ENCODE measurements at regions not wholly inside any gene's neighbourhood (a gene's known extent, or its start where the extent isn't known, plus 50 kb on each side); places are given as distances from the start of the nearest gene placed in this dataset.

- Histone ChIP-seq H2BK12ac (ENCODE audit: low read depth, low read length) (no peak overlapping the region), H3K14ac (ENCODE audit: insufficient read length) (no peak overlapping the region), H3K27ac (ENCODE audit: low read depth, low read length) (no peak overlapping the region), H4K8ac (ENCODE audit: extremely low read depth, insufficient read depth, low read length) (no peak overlapping the region), H2BK120ac (replicated peaks; ENCODE audit: low read depth, low read length) (no peak overlapping the region), H4K20me1 (replicated peaks in 1 of 2; ENCODE audit: control insufficient read depth in 1 of 2, insufficient read depth in 2 of 2, low read length in 2 of 2) (no peaks in the 10 kb centered on the region), H3K23ac (ENCODE audit: insufficient read length) (no peak overlapping the region), H3K79me2 (ENCODE audit: control insufficient read depth in 1 of 2, insufficient read depth in 2 of 2, low read length in 2 of 2) (no peaks in the 10 kb centered on the region), H2AFZ (ENCODE audit: low read length) (no peak overlapping the region), H3K4me2 (ENCODE audit: insufficient read depth in 1 of 2, low read depth in 2 of 2, low read length in 2 of 2) (no peak overlapping the region), H3K4me1 (replicated peaks in 1 of 4; ENCODE audit: control insufficient read depth in 3 of 4, insufficient read depth in 4 of 4, low read length in 3 of 4) (no peaks in the 10 kb centered on the region), H3K9ac (replicated peaks in 1 of 4; ENCODE audit: extremely low read depth in 1 of 4, low read depth in 3 of 4, low read length in 3 of 4) (no peak overlapping the region), H4K91ac (replicated peaks; ENCODE audit: insufficient read length, low read length) (no peak overlapping the region), H2AK5ac (ENCODE audit: low read depth, low read length) (no peak overlapping the region), H3K23me2 (ENCODE audit: low read depth, low read length) (no peaks in the 10 kb centered on the region; the same call in 1 of the 2 replicates), H4K5ac (ENCODE audit: insufficient read length, low read depth, low read length) (no peak overlapping the region), H3K56ac (replicated peaks; ENCODE audit: insufficient read length, low read depth, low read length) (no peak overlapping the region), H2BK20ac (ENCODE audit: low read length) (no peak overlapping the region), H3K27me3 (replicated peaks in 1 of 4; ENCODE audit: control insufficient read depth in 3 of 4, extremely low read depth in 1 of 4, insufficient read depth in 3 of 4, low read length in 3 of 4) (no peaks in the 10 kb centered on the region; a peak in 1 of 7 replicates), H2BK5ac (ENCODE audit: low read depth, low read length) (no peak overlapping the region), H3K4me3 (ENCODE audit: extremely low read depth in 1 of 4, insufficient read depth in 2 of 4, low read depth in 3 of 4, low read length in 4 of 4) (no peak overlapping the region), H3K18ac (ENCODE audit: extremely low read depth, low read length) (no peak overlapping the region), H3K79me1 (ENCODE audit: low read depth, low read length) (no peaks in the 10 kb centered on the region), H3K36me3 (ENCODE audit: control insufficient read depth in 2 of 4, insufficient read depth in 4 of 4, low read length in 3 of 4) (no peaks in the 10 kb centered on the region), H3K9me3 (ENCODE audit: insufficient read depth in 2 of 2, low read depth in 1 of 2, low read length in 1 of 2) (no peaks in the 10 kb centered on the region), H3K4ac (replicated peaks; ENCODE audit: insufficient read length, low read depth, low read length) (no peak overlapping the region), H2BK15ac (ENCODE audit: low read length) (no peak overlapping the region)
- WGBS, 2 experiments (ENCODE audit: extremely low coverage in 1 of 2, insufficient coverage in 1 of 2, insufficient read length in 1 of 2, insufficient replicate concordance in 2 of 2, low coverage in 1 of 2, low lambda C conversion rate in 2 of 2, missing lambda C conversion rate in 1 of 2) = 84% methylated on average over 2 of the region's 2 CpGs; no CpG with 5 or more reads in 1 of the 2 experiments
- DNase-seq (ENCODE audit: low read depth in 1 of 2, low spot score in 2 of 2) = no peak
- no peak for FAIRE-seq
- ChIA-PET POLR2A (ENCODE audit: partially characterized antibody) (no interaction called here), CTCF (ENCODE audit: partially characterized antibody) (interaction anchor here (1.6 kb wide), 1 partner anchor 10 kb away, joined by 6 read pairs; no protein-coding TSS in a partner anchor)
- TF ChIP-seq TBP (IDR thresholded peaks at IDR 0.05; ENCODE audit: low read depth, low read length) = no peak
- TF ChIP-seq EZH2 (IDR thresholded peaks at IDR 0.05; ENCODE audit: low read depth, low read length, severe bottlenecking) = no peak
- no peak for TF ChIP-seq NANOG (IDR thresholded peaks at IDR 0.05; ENCODE audit: insufficient read depth, low read depth, low read length, poor library complexity, severe bottlenecking)
Observed at GRCh38 chr4:24070117-24070516, 180.3 kb upstream of the PPARGC1A start.
